ENCODE measurements at regions not wholly inside any gene's neighbourhood (a gene's known extent, or its start where the extent isn't known, plus 50 kb on each side); places are given as distances from the start of the nearest gene placed in this dataset.

- TF ChIP-seq POLR2A (IDR thresholded peaks at IDR 0.05) = no peak
- TF ChIP-seq POLR2AphosphoS5 (IDR thresholded peaks at IDR 0.05) = no peak
Measured at GRCh38 chr15:96801576-96802150, 471.2 kb downstream of the NR2F2 start.

Measured in breast epithelium (tissue), 3 donors.